Fibroblast of skin of left quadriceps (primary cell): ENCODE measurements at regions not wholly inside any gene's neighbourhood (a gene's known extent, or its start where the extent isn't known, plus 50 kb on each side); places are given as distances from the start of the nearest gene placed in this dataset.
A peak's percentile ranks its signal among the peaks of the same experiment; 100 is the strongest.
"Not testable (repeated sequence)": the region's sequence is repeated elsewhere in the genome, so short reads cannot be mapped to it uniquely, and the experiment has no call there.

Source experiments
- DNase-seq, 2 experiments: peaks; one replicate each; pipeline ENCODE4 v3.0.0-alpha.2; 2013; ENCODE audit warnings: low read depth in 2 of 2

DNA sequence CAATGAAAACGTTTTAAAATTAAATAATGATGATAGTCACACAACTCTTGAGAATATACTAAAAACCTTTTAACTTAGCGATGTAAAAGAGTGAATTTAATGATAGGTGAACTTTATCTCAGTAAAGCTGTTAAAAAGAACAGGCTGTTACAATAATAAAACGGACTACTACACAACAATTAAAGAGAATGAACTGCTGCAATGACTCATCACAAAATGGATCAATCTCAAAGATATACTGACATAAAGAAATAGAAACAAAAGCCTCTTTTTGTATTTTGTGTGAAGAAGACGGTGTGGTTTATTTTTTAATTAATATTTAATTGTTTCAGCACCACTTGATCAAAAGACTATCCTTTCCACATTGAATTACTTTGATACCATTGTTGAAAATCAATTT lies 352.4 kb upstream of the GJE1 start:
- no peak for DNase-seq

- DNase-seq, result peak; percentile 11 to 15
These were observed 368.3 kb upstream of the GJE1 start for GRCh38 chr6:141764388-141764787.

DNA sequence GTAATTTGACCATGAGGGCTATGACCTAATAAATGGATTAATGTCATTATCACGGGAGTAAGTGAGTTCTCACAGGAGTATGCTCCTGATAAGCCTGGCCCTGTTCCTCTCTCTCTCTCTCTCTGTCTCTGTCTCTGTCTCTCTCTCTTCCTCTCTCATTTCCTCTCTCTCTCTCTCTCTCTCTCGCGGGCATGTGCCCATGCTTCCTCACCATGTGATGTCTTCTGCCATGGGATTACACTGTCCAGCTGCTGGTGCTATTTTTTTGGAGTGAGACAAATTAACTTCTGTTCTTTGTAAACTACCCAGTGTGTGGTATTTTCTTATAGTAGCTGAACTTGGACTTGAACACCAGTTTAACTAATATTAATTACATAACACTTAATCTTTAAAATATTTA lies 374.3 kb upstream of the GJE1 start:
- no peak for DNase-seq

- DNase-seq, result no peak
These were observed 379.5 kb upstream of the GJE1 start for GRCh38 chr6:141753180-141753579.

- no peak for DNase-seq
These were observed 380.0 kb upstream of the GJE1 start for GRCh38 chr6:141752677-141753076.

DNA sequence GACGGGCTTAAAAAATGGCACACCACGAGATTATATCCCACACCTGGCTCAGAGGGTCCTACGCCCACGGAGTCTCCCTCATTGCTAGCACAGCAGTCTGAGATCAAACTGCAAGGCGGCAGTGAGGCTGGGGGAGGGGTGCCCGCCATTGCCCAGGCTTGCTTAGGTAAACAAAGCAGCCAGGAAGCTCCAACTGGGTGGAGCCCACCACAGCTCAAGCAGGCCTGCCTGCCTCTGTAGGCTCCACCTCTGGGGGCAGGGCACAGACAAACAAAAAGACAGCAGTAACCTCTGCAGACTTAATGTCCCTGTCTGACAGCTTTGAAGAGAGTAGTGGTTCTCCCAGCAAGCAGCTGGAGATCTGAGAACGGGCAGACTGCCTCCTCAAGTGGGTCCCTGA lies 386.4 kb upstream of the GJE1 start:
- DNase-seq, result not testable (repeated sequence)

GRCh38 chr6:141744971-141745370 lies 387.8 kb upstream of the GJE1 start:
- no peak for DNase-seq

DNA sequence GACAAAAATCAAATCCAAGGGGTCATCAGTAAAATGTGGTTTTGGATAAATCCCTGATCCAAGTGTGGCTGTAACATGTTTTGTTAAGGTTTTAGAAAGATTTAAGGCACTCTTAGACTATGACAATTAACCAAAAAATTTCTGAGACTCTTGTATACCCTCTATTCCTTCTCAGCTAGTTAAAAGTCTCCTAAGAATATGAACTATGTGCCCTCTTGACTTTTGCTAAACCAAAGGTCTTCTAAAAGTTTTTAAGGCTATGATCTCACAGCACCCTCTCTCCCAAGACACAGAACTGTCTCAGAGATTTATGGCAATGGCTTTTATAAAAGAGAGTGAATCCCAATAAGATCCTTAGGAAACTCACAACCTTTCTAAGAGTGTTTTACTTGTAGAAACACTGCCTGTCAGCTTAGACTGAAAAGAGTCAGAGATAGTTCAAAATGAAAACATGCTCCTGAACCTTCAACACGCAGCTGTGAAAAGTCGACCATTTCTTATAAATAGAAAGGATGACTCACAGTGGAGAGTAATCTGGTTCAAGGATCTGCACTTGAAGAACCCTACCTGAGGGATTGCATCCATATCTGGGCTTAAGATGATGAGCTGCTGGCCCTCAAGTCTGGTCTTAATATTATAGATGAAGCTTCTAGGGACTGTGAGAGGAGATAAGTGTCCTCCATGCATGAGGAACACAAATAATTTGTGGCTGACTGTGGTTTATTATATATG lies 388.4 kb upstream of the GJE1 start:
- DNase-seq, result no peak

DNA sequence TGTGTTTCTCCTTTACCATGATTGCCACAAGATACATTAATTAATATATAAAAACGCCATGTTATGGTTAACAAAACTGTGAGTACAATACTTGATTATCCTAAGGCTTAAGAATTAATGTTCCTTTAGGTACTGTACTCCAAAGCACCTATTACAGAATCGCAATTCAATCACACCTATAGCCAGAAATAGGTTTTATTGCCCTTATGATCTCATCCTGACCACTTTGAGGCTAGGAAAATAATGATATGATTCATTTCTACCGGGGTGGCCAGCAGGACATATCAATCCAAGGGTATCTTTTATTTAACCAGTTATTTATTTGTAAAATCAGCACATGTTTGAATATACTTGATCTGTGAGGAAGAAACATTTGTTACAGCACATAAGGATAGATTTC lies 396.6 kb upstream of the GJE1 start:
- no peak for DNase-seq

GRCh38 chr6:141735126-141735525 lies 397.6 kb upstream of the GJE1 start:
- DNase-seq, result no peak

- DNase-seq, result no peak
These were observed 398.5 kb upstream of the GJE1 start for GRCh38 chr6:141734071-141734840.

DNA sequence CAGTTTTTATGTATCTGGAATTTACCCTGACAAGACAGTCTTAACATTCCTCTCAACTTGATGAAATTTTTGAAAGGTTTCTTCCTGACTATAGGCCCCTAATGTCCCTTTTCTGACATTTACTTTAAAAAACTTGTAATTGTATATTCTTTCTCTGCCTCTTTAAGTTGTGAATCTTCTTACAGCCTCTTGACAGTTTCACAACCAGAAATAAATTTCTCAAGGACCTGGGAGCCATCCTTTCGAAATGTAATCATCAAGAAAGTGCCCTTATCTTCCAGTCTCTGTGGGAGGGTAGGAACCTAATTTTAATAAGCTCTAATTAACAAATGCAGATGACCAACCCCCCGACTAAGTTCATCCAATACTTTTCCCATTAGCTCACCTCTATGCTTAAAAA lies 403.6 kb upstream of the GJE1 start:
- no peak for DNase-seq

DNA sequence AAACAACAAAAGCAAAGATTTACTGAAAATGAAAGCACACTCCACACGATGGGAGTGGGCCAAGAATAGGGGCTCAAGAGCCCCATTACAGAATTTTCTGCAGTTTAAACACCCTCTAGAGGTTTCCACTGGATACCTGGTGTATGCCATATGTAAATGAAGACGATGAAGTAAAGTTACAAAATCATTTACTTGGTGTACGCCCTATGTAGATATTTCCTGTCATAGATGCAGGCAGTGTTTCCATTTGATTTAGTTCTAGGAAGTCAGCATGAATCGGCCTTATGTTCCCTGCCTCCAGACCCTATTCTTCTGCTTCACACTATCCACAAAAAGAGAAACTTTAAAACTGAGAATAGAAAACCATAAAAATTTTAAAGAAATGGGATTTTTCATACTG lies 404.4 kb upstream of the GJE1 start:
- DNase-seq, result no peak

DNA sequence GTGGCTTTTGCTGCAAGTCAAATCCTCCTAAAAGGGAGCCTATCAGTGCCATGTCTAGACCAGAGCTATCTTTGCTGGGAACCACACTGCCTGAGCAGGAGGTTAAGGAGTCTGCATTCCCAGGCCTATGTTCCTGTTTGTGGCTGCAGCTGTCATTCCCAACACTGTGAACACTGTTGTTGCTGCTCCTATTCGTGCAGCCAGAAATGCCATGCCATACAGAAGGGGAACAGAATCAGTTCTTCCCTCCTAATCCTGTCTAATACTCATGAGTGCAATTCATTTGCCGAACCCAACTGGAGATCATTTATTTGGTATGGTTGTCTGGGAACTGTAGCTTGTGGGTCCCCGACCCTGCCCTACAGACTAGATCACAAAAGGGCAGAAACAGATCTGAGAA lies 406.5 kb upstream of the GJE1 start:
- no peak for DNase-seq

DNA sequence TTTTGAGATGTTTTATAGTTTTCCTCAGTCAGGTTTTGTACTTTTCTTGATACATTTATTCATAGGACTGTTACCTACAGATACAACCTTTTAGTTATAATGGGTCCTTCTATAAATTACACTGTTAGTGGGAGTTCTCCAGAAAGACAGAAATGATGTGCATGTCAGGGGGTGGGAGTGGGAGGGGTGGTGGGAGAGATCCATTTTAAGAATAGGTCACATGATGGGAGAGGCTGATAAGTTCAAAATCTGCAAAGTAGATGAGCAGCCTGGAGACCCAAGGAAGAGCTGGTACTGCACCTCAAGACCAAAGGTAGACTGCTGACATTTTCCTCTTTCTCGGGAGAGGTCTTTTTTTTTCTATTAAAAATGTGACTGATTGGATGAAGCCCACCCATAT lies 408.0 kb upstream of the GJE1 start:
- no peak for DNase-seq

DNA sequence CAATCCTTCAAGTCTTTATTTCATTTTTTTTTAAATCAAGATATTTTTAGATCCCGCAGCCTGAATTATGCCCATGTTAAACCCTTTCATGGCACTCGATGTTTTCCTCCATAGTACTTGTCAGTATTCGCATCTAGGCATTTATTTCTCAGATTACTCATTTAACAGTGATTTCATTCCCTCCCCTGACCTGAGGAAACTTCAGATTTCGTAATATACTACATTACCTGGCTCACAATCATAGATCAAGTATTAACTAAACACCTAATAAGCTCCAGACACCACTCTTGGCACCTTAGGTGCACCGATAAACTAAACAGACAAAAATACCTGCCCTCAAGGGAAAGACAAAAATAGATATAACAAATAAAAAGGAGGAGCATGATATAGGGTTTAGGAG lies 413.2 kb upstream of the GJE1 start:
- DNase-seq, result no peak

DNA sequence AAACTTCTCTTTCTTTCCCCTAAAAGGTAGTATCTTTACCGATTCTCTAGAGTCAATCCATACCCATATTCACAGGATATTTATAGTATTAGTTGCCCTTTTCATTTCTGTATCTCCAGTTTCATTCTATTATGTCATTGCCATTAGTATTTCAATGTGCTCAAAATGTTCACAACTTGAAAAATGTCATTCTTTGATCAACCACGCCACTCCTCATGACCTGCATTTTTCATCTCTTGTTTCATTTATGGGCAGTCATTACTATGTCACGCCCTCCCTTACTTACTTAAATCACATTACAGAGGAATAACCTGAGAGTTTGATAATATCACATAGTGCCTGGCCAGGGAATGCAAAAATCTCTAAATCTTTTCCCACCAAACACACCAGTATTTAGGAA lies 427.3 kb upstream of the GJE1 start:
- no peak for DNase-seq

- no peak for DNase-seq
These were observed 428.6 kb upstream of the GJE1 start for GRCh38 chr6:141704151-141704550.

DNA sequence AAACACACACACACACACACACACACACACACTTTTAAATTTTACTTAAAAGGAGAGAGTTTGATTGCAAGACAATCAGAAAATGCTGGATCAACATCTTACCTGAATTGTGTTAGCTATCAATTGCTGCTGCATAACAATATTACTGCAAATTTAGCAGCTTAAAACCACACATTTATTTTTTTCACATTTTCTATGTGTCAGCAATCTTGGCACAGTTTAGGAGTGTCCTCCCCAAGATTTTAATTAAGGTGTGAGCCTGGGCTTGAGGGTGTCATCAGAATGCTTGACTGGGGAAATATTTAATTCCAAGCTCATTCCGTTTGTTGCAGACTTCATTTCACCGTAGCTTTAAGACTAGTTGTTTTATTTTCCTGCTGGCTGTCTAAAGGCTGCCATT lies 431.0 kb upstream of the GJE1 start:
- DNase-seq, result no peak

GRCh38 chr6:141700819-141701218 lies 431.9 kb upstream of the GJE1 start:
- peak; percentile 3 to 8 for DNase-seq

DNA sequence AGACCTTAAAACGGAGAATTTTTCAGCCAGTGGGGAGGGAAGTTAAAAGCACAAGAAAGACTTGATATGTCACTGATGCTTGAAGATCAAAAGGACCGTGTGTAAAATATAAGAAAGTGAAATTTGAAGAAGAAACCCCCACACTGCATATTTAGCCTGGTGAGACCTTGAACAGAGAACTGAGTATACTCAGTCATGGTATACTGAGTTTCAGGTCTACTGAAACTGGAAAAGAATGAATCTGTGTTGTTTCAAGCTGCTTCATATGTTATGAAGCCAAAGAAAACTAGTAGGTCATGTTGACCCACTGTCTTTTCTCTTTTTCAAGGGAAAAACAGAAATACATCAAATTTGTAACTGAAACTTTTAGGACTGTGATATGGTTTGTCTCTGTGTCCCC lies 443.8 kb upstream of the GJE1 start:
- DNase-seq, result no peak

- no peak for DNase-seq
These were observed 447.3 kb upstream of the GJE1 start for GRCh38 chr6:141685416-141685815.

DNA sequence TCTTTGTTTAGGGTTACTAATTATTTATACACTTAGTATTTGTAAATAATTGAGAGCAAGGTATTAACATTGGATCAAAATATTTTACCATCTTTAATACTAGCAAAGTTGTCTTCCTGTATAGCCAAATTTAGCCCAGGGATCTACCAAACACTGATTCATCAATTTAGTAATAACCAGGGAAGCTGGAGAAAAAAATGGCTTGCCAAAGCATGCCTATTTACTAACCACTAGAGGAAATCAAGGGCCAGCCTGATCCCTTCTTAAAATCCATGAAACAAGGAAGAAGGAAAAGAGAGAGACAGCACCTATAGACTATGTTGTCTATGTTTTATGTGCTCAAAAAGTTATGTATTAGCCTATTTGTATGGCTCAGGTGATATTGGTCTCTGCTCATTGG lies 450.3 kb upstream of the GJE1 start:
- DNase-seq, result no peak
